Hematopoietic multipotent progenitor cell (in vitro differentiated cells): ENCODE measurements at regions not wholly inside any gene's neighbourhood (a gene's known extent, or its start where the extent isn't known, plus 50 kb on each side); places are given as distances from the start of the nearest gene placed in this dataset.

ENCODE experiments used
- DNase-seq, 3 donors: peaks; one replicate each; pipeline ENCODE4 v3.0.0-alpha.2; 2011 to 2015; ENCODE audit warnings: low read depth in 2 of 3, low spot score in 2 of 3

DNA sequence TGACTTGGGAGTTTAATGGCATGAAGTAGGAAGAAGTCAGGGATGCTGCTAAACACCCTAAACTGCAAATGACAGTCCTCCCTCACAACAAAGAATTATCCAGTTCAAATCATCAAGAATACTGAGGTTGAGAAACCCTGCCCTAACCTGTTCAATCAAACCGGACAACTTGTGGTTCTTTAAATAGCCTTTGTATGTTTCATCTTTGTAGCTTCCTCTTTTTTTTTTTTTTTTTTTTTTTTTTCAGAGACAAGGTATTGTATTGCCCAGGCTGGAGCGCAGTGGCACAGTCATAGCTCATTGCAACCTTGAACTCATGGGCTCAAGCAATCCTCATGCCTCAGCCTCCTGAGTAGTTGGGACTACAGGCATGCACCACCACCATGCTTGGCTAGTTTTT lies 52.5 kb upstream of the TTC29 start:
- peak in 1 of 3 donors; percentile 8 for DNase-seq

DNA sequence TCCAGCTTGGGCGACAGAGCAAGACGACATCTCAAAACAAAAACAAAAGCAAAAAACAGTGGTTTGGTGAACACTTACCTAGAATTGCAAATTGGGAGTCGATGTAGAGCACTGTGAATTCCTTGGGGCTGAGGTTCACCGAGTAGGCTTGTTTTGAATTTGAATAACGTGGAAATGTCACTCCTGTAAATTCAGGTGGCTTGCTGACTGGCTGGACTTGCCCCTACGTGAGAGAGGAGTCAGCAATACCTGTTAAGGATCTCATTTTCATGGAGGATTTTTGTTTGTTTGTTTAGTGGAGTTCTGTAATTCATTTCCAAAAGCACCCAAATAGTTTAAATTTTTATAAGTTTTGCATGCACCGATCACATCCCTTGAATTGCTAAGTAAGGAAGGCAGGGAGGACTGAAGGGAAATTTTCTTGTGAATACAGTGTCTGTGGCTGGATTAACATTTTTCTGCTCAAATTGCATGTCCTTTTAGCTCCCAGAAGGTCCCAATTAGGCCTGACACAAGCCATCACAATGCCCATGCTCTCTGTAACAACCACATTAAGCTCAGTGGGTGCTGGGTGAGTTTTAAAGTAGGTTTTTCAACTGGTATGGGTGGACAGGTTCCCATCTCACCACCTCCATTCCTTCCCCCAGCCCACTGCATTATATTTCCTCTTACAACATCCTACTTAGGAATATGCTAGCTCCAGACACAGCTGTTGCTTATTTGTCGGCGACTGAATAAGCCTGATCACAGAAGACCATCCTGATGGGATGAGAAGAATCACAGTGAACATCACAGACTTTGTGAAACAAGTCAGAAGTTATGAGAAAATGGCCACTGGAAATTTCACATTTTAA lies 58.5 kb upstream of the TTC29 start:
- DNase-seq = no peak

DNA sequence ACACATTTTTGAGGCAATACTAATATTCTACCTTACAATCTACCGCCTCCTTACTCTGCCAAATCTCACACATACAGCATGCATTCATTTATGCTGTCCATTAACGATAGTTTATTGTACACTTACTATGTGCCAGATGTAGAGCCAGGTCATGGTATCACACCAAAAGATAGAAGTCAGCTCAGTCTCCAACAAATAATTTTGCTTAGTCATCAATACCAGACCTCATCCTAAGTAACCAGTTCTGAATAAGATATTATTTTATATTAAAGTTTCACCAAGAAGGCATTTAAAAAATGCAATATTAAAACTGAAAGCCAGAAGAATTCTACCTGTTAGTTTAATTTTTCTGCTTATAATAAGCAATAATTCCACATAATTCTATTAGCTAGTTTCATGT lies 60.6 kb upstream of the TTC29 start:
- DNase-seq = no peak

DNA sequence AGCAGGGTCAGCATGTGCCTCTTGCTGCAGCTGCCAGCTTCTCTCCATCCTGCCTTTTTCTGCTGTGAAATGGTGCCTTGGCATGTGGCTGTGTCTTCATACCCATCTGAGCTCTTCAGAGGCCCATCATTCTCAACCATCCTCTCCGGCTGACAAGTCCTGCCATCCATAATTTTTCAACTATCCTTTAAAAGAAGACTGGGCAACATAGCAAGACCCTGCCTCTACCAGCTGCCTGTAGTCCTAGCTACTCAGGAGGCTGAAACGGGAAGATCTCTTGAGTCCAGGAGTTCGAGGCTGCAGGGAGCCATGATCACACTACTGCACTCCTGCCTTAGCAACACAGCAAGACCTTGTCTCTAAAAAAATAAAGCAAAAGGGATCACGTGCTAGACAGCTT lies 64.2 kb upstream of the TTC29 start:
- no peak for DNase-seq

DNA sequence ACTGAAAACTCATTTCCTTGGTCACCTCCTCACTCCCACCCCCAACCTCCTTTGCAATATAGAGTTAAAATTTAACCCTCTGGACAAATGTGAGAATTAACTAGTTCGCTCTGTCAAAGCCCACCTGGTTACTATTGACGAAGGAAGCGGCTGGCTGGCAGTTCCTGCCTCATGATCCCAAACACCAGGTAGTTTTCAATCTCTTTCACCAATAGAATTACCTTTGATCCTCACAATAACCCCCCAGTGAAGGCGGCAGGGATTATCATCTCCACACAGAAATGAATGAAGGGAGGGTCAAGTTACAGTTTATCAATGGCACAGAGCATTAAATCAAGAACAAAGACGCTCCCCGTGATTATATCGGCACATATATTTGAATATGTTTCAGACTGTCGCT lies 65.7 kb upstream of the TTC29 start:
- DNase-seq = no peak

DNA sequence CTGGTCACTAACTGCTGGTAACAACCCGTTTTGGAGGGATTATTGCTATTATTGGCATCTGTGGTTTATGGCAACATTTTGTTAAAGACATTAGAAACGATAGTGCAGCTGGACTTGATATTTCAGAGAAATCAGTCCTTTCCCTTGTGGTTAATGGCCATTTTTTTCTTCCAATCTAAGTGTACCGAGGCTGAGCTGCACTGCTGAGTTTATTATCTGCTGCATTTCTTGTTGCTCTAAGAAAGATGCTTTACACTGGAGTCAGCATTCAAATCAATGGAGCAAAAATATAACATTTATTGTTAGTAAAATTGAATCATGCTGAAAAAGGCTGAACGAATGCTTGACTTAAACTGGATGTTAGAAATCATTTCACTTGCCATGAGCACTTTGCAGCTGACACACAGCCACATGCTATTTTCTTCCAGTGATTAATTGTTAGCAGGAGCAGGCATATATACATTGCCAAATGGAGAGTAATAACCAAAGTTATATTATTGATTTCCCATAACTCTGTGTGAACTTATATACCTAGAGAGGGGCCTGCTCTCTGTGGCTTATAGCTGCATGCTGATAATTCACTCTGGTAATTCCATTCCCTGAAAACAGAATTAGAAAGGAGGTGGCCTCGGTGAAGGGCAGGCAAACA lies 66.5 kb upstream of the TTC29 start:
- DNase-seq = no peak

DNA sequence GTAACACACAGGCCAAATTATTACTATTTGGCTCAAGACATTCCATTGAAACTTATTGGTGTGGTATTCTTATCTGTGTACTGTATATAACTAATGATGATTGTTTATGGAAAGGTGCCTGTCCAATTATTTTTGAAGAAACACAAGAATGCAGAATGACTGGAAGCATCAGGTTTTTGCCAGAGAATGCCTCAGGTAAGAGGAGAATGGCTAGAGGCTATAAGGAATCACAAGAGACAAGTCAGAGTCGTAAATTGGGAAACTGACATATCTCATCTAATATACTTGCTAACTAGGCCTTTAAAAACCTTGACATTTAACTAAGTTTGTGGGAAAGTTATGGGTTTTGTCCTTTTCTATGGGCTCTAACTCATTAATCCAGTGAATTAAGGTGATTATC lies 69.3 kb upstream of the TTC29 start:
- DNase-seq = no peak

DNA sequence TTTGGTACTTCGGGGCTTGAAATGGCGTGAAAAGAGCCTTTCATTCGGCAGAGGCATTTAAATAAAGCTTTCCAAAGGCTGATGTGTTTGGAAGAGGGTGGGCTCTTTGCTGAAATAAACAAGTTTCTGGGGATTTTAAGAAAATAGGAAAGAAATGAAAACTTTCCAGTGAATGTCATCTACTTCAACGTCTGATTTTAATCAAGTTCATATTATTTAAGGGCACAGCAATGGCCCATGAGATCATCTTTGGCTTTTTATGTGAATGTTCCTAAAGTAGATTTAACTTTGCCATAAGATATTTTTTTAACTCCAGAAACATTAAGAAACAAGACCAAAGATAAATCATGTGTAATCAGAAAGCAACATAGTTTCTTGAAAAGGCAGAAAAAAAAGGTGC lies 69.8 kb upstream of the TTC29 start:
- DNase-seq = no peak

DNA sequence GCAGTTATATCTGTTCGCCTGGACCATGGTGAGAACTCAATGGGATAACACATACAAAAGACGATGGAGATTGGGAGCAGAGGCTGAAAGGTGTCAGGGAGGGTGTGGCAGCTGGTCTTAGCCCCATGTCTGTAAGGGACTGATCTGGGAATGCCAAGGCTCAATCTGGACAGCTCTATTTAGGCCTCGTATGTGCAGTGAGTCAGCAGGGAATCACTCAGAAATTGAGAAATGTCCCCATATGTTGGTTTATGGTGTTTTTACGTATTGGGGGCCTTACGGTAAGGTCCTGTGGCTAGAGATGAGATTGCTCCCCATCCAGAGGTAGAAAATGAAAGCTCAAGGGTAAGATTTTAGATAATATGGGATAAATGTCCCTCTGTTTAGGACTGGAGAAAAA lies 71.4 kb upstream of the TTC29 start:
- no peak for DNase-seq

DNA sequence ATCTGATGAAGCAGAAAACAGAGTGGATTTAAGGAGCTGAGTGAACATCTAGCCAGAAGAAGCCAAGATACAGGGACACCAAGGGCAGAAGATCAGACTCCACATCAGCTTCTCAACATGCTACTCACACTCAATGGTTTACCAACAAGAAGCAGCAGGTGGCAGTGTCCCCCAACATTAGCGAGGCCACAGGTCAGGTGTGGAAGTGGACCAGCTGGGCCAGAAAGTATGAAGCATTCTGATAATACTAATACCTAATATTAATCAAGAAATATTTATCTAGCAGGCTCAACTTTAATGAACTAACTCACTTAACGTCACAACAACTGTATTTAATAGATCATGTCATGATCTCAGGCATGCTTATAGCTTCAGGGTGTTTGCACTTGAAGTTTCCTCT lies 73.4 kb upstream of the TTC29 start:
- peak; percentile 2 to 61 (median 21) for DNase-seq

DNA sequence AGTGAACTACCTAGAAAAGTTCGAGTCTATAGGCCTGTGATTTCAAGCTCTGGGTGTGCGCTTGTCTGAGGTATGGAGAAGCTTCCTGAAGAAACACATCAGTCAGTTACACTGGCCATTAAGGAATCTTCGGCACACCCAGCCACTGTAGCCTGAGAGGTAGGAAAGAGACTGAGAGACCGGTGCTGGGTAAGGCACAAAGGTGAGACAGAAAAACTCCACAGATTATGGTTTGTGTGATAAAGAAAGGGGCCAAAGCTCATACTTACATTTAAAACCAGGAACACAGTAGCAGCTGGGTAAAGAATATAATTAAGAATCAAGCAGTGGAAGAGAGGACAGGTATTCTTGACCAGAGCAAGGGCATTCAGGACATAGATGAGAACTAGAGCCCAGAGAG lies 74.8 kb upstream of the TTC29 start:
- no peak for DNase-seq

DNA sequence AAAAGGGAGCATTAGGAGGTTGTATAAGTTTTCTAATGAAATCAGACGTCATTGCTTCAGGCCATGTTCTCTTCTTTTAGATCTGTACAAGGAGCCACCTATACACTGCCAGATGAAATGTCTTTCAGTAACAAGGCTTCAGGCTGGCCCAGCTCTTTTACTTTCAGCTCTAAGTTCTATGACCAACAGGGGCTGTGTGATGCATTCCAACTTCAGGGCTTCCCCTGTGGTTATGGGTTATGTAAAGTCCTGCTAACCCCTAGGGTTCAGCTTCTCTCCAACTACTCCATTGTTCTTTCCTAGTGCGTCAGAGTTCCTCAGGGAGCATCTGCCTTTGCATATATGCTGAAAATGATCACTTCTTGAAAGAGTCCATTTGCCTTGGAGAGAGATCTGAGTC lies 79.4 kb upstream of the TTC29 start:
- no peak for DNase-seq

DNA sequence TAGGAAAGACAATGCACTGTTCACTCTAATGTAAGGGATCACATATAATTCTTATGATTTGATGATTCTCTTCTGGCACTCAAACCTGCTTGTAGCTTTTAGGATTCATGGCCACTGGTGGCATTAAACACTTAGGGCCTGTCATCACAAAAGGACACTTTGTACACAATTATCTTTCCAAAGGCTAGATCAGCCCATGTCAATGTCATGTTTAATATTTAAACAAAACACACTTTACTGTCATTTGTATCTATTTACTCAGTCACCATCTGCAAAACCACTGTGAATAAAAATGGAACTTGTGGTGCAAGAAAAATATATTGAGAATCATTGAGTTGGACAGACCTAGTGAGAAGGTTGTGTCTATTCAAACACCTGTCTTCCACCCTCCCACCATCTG lies 83.6 kb upstream of the TTC29 start:
- DNase-seq = no peak

DNA sequence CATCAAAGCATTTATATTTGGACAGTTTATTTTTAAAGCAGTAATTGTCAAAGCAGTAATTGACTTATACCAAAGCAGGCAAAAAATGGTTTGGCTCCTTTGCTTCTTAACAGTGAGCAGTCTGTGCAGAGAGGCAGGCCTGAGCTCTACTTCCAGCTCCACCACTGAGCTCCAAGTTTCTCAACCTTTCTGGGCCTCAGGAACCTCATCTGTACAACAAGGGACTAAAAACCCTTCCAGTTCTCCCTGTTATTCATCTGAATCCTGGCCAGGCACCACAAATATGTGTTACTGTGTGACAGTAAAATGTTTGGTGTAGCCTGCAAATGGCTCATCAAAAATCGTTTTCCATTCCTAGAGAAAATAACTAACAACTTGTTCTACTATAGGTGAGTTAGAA lies 88.7 kb upstream of the TTC29 start:
- no peak for DNase-seq

DNA sequence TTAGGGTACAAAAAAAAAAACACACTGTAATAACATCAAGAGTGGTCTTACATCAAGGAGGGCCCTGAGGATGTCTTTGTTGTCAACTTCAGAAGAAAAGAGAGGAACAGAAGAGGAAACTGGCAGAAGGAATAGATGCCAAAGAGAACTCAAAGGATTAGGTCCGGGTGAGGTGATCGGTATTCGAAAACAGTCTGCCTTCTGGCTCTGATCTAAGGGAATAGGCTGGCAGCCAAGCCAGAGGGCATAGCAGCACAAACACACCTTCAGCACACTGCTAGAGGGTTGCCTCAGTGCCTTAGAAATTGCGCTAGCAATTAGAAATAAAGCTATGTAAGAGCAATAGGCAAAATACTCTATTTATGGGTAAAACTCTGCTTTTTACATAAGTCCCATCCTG lies 91.4 kb upstream of the TTC29 start:
- no peak for DNase-seq

DNA sequence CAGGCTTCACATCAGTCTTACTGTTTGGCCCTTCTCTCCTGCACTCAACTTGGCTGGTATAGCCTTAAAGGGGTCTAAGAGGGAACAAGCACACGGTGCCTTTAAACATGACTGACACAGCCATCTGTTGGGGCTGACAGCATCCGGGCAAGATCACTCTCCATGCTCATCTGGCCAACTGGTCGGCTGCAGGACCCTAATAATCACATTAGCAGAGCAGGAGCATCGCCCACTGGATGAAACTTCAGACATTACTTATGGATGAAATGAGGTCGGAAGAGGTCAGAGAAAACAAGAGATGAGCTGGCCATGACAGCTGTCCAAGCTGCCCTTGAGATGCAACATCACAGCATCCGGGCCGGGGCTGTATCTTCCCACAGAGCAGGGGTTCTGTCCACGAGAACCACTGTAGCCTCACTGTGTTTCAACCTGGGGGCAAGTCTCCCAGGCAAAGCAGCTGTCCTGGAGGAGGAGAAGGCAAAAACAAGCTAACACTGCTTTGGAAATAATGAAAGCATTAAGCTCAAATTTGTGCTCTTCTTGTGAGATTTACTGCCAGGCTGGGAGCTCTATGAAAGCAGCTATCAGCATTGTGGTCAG lies 94.4 kb upstream of the TTC29 start:
- no peak for DNase-seq

DNA sequence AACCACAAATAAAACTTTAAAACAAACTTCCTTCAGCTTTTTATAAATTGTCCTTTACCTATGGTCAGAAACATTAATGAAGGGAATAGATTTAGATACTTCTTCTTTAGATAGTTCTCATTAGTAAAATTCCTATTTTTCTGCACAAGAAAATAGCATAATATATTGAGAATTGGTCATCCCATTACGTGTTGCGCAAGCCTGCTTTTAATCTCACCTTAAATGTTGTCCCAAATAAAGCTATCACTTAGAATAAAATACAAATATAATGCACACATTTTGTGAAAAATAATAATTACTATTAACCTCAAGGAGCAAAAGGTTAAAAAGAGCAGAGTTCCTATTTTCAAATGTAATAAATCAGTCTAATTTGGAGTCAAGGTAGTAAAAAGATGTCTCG lies 95.2 kb upstream of the TTC29 start:
- no peak for DNase-seq

DNA sequence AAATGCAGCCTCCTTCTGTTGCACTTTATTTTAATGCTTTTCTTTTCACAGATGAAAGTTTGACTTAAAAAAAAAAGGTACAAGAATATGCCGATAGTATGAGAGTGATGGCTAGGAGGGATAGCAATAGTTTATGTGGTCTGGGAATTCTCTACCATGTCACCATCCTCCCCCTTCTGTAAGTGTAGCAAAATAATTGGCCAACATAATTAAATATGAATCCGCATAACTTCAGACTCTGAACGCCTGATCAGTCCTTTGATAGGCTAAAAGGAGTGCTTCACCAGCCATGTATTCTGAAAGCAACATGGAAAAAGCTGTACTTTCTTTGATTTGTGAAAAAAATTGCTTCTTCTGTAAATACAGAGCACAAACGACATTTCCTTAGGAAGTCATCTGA lies 95.7 kb upstream of the TTC29 start:
- DNase-seq = no peak

DNA sequence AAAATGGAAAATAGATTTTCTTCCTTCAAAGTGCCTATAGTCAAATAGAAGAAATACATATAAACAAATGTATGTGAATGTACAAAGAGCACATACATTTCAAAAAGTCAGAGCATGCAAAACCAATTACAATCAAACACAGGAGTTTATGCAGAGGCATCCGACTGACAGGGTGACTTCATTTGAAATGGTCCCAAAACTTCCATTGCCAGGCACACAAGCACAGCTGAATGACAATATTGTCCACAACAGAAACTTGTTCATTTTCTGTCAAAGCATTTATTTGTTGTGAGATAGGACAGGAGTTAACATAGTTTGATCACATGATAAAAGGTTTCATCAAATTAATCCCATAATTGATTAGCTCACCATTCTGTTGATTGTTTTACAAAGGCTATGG lies 96.4 kb upstream of the TTC29 start:
- DNase-seq = no peak

DNA sequence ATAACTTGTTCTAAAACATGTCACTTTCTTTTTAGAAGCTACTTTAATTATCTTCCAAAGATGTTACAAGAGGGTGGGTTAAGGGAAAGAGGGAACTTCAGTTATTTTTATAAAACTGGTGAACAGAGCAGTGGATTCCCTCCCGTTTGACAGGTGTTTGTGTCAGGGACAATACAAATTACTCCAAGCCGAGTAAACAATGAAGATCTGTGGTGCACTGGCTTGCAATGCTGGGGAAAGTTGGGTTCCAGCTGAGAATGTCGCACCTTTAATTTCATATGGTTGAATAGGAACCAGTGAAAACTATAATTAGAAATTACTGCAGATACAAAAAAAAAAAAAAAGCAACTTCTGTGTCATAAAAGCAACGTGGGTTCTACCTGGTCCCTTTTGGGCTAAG lies 98.6 kb upstream of the TTC29 start:
- DNase-seq = no peak

DNA sequence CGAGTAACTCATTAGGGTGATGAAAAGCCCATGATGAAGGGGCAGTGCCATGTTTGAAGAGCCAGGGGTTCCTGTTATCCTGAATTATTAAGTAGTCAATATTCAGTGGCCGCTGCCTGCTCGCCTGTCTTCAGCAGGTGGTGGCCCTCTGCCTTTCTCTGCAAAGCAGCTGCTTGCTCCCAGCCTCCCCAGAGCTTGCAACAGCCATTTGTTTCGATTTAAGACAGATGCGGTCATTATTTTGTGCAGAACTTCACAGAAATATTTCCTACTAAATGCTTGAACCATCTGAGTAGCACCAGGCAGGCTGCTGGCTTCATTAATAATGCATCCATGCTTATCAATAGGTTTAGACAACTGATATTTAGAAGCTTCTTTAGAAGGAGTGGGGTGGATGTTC lies 104.3 kb upstream of the TTC29 start:
- DNase-seq = no peak

DNA sequence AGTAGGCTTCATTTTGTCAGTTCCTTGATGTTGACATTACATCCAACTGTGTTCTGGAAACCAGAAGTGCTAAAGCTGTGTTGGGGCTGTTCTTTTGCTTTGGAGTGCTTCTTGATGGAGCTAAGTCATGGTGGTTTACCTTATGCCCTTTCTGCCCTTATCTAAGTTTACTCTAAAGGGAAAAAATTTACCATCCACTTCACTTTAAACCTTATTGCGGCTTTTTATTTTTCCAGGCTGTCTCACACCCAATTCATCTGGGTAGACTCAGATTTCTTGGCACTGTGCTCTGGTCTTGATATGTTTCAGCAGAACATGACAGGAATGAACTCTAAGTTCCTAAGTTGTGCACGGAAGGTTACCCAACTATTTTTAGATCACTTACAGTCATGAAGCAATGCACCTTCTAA lies 104.7 kb upstream of the TTC29 start:
- DNase-seq = no peak
